ENCODE measurements at regions not wholly inside any gene's neighbourhood (a gene's known extent, or its start where the extent isn't known, plus 50 kb on each side); places are given as distances from the start of the nearest gene placed in this dataset.

DNA sequence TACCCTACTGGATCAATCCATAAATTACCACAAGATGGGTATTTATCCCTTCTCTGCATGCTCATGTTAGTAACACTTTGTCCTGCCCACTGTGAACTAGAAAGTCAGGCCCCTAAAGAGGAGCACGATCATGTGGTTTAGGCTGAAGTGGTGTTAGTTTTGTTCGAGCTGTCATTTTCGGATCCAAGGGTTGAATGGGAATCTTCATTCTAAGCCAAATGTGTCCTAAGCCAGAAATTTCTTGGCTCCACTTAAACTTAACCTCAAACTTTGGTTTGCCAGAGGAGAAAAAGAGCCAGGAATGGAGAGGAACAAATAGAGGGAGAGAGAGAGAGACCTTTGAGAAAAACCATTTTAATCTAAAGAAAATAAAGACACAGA lies 837.7 kb upstream of the ZNF608 start:
- no peak for DNase-seq

DNA sequence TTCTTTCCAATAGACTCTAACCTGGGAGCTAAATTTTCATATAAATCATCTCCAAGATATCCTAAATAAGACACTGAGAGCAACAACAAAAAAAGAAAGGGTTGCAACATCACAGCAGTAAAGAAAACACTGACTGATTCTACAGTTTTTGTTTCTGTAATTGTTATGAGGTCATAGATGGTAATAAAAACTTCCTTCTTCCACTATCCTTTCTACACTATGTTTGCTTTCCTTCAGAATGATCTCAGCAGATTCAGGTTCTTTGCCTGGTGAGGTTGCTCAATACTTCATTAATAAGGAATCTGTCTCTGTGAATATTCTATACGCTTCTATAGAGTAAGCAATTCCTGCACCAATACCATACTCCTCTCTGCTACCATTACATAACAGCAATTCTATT lies 835.6 kb upstream of the GRAMD2B start:
- no peak for DNase-seq

DNA sequence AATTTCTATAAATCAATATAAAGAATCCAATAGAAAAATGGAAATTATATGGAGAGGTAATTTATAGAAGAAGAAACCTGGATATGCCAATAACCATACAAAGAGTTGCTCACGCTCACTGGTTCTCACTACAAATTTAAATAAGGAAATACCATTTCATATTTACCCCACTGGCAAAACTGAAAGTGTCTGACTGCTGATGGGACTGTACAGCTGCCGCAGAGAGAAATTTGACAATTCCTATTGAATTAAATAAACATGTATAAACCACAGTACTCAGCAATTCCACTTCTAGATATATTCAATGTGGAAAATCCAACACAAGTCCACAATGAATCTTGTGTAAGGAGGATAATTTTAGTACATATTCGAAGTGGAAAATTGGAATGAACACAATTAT lies 830.4 kb upstream of the GRAMD2B start:
- DNase-seq, result no peak

DNA sequence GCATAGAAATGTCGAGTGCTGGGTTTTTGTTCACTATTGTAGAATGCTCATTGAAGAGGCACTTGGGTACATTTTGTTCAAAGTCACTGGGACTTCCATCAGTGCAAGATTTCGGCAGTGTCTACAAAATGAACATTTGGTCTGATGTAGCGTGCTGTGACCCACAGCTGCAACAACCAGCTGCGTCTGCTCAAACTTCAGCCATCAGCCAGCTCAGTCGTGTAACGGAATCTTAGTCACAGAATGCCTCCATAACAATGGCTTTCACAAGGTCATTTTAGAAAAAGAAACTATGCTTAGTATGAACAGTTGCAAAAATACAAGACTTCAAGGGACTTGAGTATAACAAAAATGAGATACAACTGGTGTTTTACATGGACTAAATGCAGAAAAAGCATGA lies 828.1 kb upstream of the GRAMD2B start:
- DNase-seq, result no peak

DNA sequence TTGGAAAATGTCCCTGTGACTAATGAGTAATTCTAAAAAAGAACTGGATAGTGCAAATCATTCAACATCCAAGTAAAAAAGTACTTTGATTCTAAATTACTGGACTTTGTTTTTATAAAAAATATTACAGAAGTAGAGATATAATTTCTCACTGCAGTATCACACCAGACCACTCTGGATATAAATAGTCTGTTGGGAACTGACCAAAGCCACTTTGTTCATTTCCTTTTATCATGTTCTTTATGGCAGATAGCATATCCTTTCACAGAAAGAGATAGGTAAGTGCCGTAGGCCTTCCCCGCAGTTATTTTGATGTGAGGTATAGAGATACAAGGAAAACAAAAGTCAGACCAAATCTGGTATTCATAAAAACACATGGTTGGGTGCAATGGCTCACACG lies 827.4 kb upstream of the GRAMD2B start:
- no peak for DNase-seq

DNA sequence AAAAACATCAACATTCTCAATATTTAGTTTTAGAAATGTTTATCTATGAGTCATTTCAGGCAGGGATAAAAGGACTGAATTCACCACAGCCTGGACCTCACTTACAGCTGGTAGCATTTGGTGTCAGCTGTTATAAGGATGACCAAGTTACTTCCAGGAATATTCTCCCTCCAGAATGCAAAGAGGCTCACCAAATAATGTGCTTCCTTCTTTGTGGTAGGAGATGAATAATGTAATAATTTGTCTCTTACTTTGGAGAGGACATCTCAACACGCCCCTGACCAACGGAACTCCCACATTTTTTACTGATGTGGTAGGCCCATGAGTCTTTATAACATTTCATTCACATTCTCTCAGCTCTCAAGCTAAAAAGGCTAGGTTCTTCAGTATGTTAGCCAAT lies 825.9 kb upstream of the GRAMD2B start:
- DNase-seq, result no peak

DNA sequence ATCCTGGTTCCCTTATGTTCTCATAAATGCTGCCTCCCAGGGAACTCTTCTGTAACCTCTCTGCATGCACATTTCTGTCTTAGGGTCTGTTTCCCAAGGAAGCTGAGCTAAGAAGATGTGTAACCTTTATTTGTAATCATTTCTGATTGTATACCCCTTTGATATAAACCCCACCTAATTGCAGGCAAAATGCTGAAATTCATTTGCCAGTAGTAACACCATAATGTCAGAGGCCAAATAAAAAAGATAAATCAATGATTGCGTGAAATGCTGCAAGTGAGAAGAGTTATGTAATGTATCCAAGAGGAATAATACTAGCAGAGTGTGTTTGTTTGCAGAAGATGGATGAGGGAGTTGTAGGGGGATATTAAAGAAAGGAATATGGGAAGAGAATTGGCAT lies 822.6 kb upstream of the GRAMD2B start:
- DNase-seq, result no peak

DNA sequence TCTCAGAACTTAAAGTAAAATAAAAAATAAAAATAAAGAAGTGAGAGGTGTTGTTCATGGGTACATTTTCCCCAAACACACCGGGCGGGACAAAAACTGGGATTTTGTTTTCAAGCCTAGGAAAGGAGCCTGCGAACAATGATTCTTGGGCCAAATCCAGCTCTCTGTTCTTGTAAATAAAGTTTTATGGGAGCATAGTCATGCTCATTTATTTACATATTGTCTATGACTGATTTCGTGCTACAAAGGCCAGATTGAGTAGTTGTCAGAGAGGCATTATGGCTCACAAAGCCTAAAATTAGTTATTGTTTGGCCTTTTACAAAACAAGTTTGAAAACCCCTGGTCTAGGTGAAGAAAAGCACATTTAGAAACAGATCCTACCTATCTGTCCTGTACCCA lies 821.0 kb upstream of the GRAMD2B start:
- DNase-seq, result peak in 1 of 2 experiments; percentile 37

DNA sequence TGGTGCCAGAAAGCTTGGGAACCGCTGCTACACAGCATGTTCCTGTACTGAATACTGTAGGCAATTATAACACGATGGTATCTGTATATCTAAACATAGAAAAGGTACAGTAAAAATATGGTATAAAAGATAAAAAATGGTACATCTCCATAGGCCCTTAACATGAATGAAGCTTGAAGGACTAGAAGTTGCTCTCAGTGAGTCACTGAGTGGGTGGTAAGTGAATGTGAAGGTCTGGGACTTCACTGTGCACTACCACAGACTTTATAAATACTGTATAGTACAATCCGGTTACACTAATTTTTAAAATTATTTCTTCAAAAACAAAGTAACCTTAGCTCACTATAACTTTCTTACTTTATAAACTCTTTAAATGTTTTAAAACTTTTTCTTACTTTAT lies 819.9 kb upstream of the GRAMD2B start:
- no peak for DNase-seq

DNA sequence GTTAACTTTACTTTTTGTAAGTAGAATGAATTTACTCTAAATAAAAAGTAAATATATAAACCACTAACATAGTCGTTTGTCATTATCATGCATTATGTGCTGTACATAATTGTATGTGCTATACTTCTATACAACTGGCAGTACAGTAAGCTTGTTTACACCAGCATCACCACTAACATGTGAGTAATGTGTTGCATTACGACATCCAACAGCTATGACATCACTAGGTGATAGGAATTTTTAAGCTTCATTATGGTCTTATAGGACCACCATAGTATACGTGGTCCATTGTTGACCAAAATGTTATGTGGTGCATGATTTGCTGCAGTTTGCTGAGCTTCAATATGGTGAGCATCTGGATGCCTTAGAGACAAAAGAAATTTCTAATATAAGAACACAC lies 819.1 kb upstream of the GRAMD2B start:
- no peak for DNase-seq

DNA sequence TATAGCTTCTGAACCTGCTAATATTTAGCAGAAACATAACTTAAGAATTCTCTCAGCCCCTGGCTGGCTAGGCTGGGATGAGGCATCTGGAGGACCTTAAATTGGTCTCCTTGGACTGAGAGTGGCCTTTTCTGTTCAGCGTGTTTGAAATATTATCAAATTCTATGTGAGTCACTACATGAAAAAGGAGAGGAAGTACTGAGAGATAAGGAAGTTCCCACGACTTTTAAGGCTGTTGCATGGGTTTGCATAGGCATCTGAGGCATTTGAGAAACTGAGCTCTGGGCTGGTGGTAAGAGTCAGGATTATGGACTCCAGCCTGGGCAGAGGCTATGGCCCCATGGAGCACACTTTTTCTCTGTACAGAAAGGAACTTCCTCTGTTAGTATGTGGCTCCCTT lies 816.2 kb upstream of the GRAMD2B start:
- no peak for DNase-seq

DNA sequence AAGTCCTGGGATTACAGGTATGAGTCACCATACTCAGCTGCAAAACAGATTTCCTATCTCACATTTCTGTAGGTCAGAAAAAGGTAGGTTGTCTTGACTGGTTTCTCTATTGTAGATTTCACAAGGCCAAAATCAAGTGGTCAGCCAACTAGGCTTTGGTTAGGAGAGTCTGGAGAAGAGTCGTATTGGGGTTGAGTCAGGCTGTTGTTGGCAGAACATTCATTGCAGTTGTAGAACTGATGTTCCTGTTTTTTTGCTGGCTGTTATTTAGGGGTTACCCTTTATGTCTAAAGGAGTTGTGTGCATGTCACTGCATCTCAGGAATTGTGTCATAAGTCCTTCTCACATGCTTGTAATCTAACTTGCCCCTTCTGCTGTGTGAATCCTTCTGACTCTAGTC lies 814.2 kb upstream of the GRAMD2B start:
- DNase-seq, result no peak

DNA sequence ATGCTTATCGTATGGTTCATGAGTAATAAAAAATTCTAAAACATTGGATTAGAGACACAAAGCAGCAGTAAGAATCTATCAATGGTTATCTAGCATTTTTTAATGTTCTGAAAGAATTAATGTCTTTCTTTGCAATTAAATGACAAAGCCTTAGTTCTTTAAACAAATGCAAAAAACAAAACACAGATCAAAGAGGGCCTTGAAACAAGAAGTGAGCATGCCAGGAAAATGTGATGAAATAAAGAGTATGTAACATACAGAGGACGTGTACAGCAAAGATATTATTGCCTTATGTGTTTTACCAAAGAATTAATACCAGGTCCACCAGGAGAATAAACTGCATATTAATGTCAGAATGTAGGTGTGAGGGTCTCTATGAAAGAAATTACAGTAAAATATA lies 812.3 kb upstream of the GRAMD2B start:
- DNase-seq, result no peak

DNA sequence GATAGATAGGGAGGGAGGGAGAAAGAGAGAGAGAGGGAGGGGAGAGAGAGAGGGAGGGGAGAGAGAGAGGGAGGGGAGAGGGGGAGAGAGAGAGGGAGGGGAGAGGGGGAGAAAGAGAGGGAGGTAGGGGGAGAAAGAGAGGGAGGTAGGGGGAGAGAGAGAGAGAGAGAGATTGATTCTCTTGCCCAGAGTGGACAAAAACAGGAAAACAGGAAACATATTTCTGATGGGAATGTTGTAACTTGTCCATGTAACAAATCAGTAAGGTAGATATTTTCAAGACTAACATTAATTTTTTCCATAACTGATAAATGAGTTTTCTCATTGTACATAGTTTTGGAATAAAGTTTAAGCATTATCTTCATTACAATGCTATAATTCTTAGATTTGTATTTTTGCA lies 811.7 kb upstream of the GRAMD2B start:
- DNase-seq, result no peak

DNA sequence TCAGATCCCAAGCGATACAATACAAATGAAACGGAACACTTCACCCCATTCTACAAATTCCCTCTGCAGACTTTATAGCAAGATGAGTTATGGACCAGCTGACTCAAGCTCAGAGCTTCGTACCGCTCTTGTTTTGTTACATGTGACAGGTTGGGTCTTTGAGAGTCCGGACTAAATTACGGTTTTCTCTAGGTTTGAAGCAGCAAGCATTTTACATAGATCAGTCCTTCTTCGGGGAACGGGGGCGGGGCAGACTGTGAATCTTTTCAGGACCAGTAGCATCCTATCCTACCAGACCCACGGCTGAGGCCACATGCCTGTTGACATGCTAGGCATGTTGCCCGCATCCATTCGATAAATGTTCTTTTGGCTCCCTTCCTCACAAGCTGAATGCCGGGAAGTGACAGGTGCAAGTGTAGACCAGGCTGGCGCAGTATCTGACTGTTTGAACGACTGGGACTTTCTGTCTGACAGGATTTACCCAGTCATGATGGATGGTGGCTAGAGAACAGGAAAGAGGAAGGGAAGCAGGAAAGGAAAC lies 811.0 kb upstream of the GRAMD2B start:
- peak; percentile 80 to 95 for DNase-seq

DNA sequence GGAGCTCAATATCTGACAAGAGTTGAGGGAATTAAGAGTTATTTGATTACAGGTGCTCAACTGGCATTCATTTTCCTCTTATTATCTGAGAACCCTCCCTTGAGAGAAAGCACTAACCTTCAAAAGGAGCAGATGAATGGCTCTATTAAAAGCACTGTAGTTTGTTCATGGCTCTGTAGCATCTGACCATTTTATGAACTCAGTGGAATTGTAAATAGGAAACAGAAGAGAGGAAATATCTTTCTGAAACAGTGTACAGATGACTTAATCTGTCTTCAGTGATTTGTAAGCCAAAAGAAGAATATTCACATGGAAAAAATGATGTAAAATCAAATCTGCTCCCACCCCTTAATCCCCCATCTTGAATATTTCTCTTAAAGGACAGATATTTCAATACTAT lies 810.4 kb upstream of the GRAMD2B start:
- DNase-seq, result no peak

DNA sequence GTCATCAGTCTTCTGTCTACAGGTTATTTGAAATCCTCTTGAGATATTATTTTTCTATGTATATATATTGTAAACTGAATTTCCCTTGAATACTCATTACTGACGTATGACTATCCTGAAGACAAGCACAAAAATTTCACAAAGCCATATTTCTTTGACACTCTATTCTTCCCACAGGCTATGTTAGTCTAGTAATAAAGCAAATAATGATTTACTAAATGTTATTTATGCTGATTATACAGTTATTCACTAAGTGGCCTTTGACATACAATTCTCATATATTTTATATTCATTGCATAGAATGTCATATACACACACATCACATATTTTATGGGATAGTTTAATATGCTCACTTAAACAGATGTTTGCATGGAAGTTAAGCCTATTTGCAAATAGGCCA lies 793.0 kb upstream of the GRAMD2B start:
- DNase-seq, result no peak

DNA sequence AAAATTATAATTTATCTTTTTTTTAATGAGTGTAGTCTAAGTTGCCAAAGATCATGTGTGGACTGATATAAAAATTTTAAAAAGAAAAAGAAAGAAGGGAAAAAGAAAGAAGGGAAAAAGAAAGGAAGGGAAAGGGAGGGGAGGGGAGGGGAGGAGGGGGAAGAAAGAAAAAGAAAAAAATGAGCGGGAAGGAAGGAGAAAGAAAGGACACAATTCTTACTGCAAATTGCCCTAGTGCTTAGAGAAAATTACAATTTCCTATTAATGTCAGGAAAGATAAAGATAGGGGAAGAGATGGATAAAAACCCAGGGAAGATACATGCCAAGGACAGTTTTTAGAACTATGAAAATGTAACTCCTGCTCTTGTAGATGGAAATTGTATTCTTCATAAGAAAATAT lies 789.7 kb upstream of the GRAMD2B start:
- no peak for DNase-seq

DNA sequence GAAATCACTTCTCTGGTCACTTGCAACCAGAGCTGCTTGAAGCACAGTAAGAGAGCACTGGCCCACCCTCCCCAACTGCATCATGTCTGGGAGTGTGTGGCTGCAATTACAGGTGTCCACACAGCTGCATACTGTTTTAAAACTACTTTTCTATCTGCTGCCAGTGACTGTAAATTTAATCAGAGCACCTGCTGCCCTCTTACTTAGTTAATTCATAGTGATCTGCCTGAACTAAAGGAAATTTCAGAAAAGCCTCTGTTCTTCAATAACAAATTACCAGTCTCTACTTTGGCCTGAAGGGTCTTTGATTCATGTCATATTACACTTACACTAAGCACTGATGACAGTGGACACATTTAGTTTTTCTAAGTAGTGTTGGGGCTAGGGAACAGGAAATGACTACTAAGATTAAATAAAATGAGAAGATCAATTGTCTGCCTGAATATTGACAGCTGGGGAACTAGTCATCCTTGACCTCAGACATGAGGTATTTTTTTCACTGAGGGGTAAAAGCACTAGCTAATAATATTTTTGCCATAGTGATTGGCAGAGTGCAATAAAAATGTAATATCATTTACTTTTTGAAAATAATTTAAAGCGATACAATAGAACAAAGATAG lies 788.9 kb upstream of the GRAMD2B start:
- peak; percentile 52 to 91 for DNase-seq

DNA sequence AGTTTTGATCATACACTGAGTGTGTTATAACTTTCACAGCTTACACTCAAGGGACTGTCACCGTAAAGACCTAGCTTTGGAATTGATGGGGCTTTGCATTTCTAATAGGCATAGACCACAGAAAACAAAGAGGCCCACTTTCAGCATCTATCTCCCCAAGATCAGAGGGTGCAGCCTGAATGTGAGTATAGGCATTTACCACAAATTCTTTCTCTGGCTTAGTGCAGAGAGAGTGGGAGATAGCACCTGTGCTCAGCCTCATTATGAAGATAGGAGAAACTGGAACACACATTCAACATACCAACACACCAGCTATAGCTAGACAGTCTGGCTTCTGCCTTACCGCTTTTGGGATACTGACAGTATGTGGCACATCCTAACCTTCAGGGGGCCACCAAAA lies 783.4 kb upstream of the GRAMD2B start:
- DNase-seq, result no peak

DNA sequence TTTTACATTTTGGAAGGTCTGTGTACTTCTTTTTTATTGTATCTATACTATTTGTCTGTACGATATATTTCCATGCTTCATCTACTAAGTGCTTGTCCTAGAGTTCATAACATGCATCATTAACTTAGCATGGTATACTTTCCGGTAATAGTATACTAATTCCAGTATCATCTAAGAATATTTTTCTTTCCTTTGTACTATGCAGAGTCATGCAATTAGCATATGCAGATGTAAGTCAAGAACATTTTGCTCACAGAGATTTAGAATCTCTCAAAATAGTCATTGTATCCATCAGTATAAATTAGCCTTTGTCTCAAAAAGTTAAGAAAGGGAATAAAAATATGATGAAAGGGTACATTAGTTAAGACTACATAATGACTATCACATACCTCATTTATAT lies 770.4 kb upstream of the GRAMD2B start:
- no peak for DNase-seq

DNA sequence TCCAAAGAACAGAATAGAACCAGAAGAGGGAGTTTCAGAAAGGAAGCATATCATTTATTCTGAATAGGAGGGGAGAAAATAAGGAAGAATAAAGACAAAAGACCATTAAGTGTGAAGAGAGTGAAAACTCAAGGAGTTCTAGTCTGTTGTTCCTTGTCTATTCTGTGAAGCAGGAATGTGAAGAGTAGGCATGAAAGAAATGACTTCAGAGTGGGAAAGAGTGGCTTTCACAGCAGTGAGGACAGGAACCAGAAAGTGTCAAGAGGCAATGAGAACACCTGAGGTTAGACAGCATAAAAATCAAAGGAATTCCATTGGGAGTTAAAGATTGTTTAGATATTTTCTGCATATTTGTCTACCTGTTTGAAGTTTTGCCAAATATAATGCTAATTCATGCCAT lies 768.8 kb upstream of the GRAMD2B start:
- DNase-seq, result no peak

DNA sequence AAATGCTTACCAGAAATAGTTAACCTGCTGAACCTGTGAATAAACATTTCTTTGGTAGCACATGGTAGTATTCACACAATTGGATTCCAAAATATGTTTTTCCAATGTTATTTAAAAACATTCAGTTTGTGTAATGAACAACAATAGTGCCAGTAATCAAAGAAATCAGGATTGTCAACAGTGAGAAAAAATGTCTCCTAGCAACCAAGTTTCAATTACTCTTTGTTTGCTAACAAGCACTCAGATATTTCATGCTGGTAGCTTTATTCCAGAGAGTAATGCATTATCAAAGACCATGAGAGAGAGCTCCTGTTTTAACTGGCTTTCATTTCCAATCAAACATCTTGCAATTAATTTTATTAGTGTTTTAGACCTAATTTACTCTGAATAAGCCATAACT lies 768.1 kb upstream of the GRAMD2B start:
- peak; percentile 36 to 67 for DNase-seq

DNA sequence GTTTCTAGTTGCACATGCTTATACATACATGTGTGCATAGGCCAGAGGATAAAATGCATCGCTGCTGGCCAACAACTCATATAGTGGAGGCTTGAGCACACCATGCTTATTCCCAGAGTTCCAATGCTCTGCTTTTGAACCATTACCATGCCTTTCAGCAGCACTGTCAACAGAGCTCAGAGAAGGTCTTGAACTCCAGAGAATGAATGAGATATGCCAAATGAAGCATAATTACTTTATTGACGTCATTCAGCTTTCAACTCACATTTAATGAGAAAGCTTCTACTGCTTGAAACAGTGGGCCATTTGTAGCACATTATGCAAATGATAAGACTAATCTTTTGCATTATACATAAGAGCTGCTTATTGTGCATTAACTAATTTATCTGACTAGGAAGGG lies 765.3 kb upstream of the GRAMD2B start:
- DNase-seq, result no peak

DNA sequence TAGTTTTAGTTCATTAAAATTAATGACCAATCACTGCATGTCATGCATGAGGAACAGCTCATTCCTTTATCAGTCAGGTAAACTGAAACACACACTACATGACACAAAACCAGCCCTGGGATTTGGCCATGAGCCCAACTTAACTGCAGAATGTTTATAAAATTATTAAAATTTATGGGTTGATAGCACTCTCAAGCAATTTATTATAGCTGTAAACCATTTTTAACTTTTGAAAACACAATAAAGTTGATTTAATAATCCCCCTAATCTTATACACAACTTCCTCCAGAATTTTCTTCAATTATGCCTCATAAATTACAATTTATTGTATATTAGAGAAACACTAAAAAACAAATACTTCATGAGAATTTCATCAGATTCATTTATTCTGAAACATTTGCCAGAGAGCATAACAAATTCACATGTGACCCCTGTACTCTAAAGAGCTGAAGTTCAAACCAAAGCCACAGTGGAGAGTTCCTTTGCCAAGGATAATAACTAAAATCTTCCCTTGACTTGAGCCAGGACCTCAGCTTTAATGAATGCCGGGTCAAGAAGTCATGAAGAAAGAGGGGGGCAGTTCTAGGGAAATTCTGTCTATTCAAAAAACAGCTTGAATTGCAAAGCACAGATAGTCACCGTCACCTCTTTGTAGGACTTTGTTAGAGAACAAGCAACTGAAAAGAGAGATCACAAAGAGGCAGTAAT lies 763.7 kb upstream of the GRAMD2B start:
- no peak for DNase-seq
